GM21786 (cell line): ENCODE measurements at regions not wholly inside any gene's neighbourhood (a gene's known extent, or its start where the extent isn't known, plus 50 kb on each side); places are given as distances from the start of the nearest gene placed in this dataset.

ENCODE experiments used
- ATAC-seq: cut with Tn5 transposase; IDR thresholded peaks from one replicate; pipeline ENCODE4 v1.9.1; 2021; ENCODE audit not compliant: unreplicated experiment

DNA sequence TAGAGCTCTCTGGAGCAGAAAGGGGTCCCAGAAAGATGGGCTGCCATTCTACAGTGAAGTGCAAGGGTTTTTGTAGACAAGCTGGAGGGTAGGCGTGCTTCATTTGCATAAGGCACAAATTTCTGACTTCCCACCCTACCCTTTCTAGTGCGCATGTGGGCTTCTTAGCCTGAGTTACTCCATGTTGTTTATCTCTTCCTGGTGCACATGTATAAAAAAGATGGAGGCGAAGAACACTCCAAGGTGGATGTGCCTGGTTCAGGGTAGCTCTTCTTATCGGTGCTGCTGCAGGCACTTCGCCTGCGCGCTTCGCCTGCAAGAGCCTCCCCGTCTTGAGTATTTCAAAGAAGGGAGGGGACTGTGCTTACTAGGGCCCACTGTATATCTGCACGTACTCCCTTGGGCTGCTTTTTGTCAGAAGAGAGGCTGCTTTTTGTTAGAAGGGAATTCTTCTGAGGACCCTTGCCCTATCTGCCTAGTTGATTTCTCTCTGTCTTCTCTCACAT is 1047.3 kb upstream of the CNTN5 start:
- ATAC-seq: no peak

DNA sequence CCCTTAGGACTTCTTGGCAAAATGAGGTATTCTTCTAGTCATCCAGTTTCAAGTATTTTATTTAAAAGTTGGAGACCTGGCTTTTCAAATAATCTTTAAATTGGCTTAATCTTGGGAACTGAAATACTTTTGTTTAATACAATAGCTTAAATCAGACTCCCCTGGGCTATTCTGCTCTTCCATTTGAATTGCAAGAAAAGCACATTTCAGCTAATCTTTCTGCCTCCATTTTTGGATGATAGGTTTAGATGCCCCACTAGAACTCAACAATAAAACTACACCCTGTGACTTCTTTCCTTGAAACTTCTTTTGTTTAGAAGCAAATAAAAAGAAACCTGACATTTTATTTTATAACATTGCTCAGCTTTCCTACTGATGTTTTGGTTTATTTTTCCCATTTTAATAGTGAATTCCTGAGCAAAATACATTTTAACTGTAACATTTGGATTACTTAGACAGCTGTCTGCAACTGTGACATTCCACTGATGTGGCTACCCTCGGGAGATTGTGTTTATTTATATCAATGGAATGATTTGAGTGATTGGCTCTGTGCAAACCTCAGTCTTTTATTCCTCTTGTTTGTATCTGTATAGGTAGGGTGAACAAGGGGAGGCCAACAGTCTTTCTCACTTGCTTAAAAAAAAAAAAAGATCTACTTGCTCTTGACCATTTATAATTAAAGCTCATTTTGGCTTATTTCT is 1045.8 kb upstream of the CNTN5 start:
- ATAC-seq: no peak

DNA sequence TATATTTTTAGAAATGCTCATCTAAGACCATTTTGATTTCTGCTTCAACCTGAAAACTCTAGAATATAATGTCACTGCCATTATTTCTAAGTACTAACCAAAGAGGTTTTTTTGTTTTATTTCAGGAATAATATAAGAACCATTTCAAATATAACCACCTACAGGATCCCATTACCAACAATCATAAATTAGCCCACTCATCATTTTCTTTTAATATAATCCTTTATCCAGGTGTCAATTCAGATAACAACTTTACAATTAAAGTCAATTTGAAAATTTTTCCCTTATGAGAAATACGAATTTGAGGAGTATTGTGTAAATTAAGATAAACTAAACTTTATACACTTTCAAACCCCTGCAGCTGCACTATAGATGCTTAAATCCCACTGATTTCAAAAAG is 1043.0 kb upstream of the CNTN5 start:
- ATAC-seq: no peak

DNA sequence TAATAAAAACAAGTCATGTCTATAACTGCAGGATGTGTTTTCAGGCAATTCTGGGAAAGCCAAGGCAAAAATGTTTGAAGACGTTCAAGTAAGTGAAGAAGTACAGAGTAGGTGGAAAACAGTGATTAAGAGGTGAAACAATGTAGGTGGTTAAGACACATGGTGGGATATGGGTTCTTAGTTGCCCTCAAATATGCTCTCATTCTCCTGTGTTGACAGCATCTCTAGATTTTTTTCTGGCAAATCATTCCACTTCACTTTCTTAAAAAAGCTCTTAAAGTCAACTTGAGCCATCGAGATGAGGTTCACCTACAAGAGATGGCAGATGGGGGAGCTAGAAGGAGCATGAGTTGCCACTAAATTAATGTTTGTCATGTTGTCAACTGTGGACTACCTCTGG is 1041.0 kb upstream of the CNTN5 start:
- no peak for ATAC-seq

DNA sequence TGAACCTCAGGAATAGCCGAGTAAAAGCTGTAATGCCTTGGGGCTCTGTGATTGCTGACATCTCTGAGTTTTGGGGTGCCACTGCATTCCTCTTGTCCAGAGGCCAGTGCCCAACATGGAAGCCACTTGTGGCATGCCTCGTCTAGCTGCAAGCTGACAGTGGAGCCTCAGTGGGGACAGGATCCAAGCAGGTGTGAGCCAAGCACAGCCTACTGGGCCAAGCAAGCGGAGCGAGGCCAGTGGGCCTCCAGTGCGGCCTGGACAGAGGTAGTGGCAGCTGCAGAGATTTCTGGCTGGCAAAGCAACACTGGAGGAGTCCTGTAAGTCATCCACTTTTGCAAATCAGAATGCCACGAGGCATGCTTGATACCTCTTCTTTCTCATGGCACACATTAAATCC is 1038.2 kb upstream of the CNTN5 start:
- no peak for ATAC-seq

DNA sequence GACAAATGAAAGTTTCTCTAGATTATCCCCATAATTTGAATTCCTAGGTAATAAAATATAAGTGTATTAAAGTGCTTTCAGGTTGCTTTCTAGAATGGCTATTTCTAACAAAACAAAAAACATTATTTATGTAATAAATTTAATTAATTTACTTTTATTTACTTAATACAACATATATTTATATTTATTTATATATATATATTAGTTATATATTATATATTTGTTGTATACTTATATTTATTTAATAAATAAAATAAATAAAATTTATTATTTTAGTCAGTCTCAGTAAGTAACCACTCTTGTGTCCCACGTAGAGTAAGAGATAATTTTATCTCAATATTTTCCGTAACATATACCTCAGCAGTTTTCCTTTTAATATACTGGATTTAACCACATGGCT is 1031.6 kb upstream of the CNTN5 start:
- ATAC-seq: no peak

DNA sequence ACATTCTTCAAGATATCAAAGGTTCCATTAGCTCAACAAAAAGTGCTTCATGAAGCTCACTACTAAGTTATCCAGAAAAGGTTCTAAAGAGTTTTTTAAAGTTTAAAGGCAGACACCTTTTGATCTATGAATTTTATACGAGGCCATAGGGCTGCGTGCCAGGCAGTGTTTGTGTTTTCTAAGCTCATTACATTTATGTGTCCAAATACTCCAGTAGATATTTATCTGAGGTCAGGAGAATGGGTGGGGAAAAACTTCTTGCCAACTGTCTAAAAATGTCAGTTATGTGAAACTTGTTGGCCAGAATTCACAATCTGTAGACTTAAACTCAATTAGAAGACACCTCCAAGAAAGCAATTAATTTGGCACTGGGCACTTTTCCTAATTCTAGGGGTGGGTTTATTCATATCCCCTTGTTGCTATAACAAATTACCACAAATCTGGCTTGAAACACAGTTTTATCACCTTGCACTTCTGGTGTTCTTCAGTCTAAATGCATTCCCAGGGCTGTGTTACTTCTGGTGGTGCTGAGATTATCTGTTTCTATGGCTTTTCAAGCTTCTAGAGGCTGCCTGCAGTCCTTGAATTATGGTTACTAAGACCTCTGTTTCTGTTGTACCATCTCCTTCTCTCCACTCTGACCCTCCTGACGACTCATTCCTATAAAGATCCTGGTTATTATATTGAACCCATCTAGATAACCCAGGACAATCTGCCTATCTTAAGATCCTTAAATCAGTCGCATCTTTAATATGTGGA is 1030.4 kb upstream of the CNTN5 start:
- no peak for ATAC-seq

DNA sequence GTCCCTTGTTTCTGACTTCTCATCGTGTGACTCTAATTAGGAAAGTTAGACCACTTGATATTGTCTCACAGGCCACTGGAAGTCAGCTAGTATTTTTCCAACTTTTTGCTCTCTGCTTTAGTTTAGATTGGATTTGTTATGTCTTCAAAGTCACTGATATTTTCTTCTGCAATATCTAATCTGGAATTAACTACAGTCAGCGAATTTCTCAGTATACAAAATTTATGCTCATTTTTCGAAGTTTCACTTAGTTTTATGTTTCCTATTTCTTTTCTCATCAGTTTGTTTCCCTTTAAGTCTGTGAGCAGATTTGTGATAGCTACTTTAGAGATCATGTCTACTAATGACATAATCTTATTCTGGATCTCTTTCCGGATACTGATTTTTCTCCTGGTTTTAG is 1027.2 kb upstream of the CNTN5 start:
- ATAC-seq: no peak

DNA sequence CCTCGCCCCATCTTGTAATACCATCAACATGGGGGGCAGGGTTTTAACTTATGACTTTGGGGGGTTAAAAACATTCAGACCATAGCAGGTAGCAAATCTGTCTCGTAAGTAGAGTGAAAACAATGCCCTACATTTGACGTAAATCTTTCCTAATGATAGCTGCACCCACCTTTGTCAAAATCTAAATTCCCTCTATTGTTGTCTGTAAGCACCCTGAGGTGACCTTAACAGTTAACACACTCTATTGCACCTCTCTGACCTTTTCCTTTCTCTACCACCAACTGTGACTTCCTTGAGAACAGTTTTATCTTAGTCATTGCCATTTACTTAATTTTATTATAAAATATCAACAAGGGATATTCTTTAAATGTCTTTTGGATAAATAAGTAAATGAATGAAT is 1024.9 kb upstream of the CNTN5 start:
- ATAC-seq: no peak

DNA sequence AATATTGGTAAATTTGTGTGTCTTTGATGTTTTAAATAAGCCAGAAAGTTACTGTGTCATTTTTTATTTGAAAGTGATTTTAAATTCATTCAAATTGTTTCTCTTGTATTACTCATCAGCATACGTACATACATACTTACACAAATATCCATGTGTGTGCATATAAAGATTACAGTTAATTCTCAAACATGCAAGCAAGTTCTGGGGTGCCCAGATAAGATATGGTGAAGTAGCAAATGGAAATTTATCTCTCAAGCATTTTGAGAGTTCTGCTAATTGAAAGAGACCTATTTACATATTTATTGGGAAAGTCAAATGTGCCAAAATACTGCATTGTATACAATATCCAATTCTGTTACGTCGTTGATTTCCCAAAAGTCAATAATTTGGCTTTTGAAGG is 1024.0 kb upstream of the CNTN5 start:
- ATAC-seq: no peak

DNA sequence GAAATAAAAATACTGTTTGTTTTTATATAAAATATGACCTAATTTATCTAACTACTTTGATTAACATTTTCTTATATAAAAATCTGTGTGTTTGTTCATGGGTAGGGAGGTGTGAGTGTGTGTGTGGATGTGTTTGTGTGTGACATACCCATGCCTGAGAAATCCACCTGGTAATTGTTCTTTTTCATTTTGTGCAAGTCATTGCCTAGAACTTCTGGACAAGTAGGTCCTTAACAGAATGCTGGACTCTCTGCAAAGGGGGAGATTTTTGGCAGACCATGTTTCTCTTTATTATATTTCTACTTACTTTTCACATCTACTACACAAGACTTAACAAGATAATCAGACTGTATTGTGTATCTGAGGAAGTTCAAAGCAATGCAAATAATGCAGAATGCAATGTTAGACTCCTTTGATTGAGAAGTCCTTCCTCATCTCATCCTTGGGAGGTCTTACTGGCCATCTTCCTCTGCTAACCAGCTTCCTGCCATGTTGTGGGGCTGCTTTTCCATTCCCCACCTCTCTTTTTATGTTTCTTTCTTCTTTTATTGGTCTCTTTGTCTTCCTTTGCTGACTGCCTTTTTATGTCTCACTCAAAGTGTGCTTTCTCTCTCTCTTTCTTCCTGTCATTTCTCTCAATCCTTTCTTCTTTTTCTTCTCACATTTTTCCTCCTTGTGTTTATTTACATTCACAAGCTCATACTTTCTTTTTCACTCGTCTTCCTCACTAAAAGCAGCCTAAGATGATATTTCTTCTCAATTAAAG is 1017.0 kb upstream of the CNTN5 start:
- no peak for ATAC-seq

DNA sequence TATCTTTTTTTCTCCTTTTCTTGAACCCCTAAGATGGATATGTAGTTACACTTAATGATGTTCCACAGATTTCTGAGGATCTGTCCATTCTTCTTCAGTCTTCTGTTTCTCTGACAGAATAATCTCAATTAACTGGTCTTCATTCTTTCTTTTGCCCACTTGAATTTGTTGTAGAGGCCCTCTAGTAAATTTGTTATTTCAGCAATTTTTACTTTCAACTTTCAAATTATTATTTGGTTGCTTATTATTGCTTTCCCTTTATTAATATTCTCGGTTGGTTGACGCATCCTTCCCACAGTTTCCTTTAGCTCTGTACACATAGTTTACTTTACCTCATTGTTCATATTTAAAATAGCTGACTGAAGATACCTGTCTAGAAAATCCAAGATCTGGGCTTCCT is 1013.7 kb upstream of the CNTN5 start:
- no peak for ATAC-seq

DNA sequence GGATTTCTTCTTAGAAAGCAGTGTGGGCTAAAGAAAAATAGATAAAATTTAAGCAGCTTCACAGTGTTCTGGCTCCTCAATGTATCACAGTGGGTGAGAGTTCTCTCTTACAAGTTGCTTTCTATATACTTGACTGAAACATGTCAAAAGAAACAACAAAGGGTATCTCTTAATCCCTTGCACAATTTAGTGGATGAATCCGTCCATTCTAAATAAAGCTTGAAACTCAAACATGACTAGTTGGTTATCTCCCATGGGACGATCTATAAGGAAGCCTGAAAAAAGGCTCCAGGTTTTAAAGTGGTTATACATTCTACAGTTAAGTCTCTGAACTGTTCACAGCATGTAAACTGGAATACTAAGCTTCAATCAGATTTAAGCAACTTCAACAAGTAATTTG is 993.1 kb upstream of the CNTN5 start:
- ATAC-seq: no peak

DNA sequence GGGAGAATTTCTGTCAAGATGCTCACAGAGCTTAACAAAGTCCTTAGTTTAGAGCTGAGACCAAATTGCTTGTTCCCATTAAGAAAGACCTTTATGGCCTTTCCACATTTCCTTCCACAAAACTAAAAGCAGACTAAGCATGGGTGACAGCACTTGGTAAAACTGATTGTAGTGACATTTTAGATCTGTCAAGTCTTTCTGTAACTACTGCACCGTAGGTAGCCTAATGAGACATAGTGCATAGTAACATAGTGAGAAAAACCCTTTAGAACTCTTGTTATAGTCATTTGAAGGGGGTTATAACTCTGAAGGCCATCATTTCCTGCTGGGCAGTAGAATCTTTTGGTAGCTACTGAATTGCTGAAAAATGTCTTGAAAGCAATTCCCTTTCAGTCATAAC is 990.9 kb upstream of the CNTN5 start:
- ATAC-seq: no peak

DNA sequence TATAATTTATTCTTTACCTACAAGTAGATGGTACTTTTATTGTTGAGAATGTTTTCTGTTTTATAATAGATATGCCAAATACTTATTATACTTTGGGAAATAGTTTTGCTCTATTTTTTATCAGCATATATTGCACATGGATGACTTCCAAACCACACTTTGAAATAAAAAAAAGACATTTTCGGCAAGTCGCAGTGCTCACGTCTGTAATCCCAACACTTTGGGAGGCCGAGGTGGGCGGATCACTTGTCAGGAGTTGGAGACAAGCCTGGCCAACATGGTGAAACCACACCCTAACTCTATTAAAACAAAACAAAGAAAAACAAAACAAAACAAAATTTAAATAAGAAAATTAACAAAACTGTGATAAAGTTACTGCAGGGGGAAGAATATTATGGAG is 983.9 kb upstream of the CNTN5 start:
- no peak for ATAC-seq

DNA sequence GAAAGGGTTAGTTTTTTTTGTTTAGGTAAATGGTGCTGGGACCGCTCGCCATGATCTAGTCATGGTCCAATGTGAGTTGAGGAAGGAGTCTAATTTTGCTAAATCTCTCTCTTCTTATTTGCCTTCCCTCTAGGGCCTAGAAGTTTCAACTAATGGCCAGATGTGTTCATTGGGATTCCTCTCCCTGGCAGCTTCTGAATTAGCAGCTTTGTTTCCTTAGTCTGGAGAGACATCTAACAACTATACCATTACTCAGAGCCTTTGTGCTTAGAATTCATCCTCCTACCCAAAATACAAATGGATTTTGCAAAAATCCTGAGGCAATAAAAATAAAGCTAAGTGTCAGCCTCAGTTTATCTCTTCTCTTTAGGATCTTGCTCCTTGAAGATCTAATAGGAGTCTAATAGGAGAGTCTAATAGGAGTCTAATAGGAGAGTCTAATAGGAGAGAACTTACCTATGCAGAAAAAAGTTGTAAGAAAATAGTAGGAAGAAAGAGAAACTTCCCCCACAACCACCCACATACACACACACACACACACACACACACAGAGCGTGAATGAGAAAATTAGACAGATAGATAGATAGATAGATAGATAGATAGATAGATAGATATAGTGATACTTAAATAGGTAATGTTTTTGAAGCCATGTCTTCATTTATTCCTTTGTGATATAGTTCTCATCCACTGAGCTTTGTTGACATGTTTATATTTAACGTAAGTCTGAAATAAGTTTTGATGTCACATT is 980.5 kb upstream of the CNTN5 start:
- ATAC-seq: no peak

DNA sequence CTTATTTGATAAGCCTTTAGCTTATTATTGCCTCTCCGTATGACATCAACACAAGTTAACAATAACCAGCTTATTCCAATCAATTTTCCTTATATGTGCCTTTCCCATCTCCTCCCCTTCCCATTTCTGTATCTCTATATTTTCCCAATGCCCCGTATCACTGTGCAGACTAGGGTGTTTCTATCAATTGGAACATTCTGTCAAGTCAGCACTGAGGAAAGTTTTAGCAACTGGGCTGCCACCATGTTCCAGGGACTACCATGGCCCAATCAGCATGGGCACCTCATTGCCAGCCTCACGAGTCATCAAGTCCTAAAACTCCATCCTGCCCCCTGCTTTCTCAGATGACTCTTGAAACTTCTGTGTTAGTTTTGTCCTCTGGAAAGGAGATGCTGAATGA is 973.1 kb upstream of the CNTN5 start:
- no peak for ATAC-seq

DNA sequence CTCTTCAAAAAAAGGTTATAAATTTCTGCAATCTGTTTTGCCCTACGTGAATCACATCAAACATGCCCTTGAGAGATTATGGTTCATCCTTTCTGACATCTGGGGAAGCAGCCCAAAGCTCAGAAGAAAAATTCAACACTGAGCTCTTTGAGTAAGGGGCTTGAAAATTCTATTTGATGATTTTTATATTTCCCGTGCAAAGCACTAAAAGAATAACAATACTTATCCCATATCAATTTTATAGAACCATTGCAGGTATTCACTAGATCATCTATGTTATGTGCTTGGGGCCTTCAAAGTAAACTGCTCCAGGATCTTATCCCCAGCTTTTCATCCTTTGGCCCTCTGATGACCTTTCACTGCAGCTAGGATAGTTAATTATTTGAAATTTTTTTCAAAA is 966.9 kb upstream of the CNTN5 start:
- ATAC-seq: no peak

DNA sequence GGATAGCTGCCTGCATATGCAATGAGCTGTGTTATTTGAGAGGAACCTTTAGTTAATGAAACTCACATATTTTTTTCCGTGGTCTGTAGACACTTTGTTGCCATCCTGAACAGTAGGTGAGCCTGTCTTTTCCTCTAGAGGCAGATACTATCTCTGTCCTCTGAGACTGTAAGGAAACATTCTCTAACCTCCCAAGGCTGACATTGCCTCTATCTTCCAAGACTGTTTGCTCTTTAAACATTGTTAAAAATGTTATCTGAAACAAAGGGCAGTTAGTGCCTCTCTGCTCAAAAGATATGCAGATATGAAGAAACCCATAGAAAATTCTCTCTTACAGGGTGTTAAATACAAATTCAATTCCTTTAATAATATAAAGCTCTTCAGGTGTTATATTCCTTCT is 963.8 kb upstream of the CNTN5 start:
- no peak for ATAC-seq

DNA sequence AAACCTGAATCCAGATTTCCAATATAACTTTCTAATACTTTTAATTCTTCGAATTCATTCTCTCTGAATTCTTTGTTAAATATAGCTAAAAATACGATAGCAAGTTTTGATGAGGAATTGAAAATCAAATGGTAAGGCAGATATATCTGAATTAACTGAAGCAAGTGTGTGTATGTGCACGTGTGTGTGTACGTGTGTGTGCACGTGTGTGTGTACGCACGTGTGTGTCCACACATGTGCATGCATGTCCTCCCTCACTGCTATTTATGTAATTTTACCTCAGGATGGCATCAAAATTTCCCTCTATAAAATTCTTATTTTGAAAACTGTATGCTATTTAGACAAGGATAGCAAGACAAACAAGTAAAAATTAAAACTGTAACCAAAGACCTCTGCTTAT is 961.3 kb upstream of the CNTN5 start:
- ATAC-seq: no peak

DNA sequence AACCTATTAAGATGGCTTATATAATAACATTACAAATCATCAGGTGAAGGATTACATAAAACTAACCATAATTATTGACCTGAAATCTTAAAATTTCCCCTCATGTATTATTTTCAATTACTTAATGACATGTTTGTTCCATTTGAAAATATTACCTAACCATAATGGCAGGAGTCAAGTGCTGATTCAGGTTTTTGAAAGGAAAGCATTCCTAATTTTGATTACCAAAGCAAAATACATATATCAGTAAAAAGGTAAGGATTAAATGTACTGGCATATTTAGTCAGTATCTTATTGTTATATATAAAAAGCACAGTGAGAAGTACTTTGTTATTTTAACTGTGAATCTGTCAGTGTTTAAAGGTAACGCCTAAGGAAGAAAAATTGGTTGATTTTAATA is 960.0 kb upstream of the CNTN5 start:
- ATAC-seq: no peak
